ENCODE measurements at regions not wholly inside any gene's neighbourhood (a gene's known extent, or its start where the extent isn't known, plus 50 kb on each side); places are given as distances from the start of the nearest gene placed in this dataset.

- no peak overlapping the region for H3K27ac ChIP-seq (ENCODE audit: low read length)
- WGBS = 50% methylated on average over 6 of the region's 6 CpGs
- H3K9me3 ChIP-seq (ENCODE audit: control insufficient read depth, low read length) = no peaks in the 10 kb centered on the region
- no peaks in the 10 kb centered on the region for H3K4me1 ChIP-seq (ENCODE audit: control insufficient read depth, insufficient read depth, low read length)
- DNase-seq (no peak), ATAC-seq (no peak)
- no peaks in the 10 kb centered on the region for H3K27me3 ChIP-seq (ENCODE audit: control insufficient read depth, insufficient read depth)
- H3K4me3 ChIP-seq (ENCODE audit: low read length) = no peak overlapping the region
- intact Hi-C loops (cut with DNase I) = no loop called here
Observed at GRCh38 chr12:43105426-43105981, 446.5 kb downstream of the ADAMTS20 start.

GRCh38 chr12:43104494-43104893, 447.5 kb downstream of the ADAMTS20 start:
- 95% methylated on average over 3 of the region's 3 CpGs for WGBS
- H3K27ac ChIP-seq (ENCODE audit: low read length) = no peak overlapping the region
- intact Hi-C loops (cut with DNase I) = no loop called here
- DNase-seq (no peak), ATAC-seq (no peak)
- no peaks in the 10 kb centered on the region for H3K27me3 ChIP-seq (ENCODE audit: control insufficient read depth, insufficient read depth)
- H3K4me1 ChIP-seq (ENCODE audit: control insufficient read depth, insufficient read depth, low read length) = no peaks in the 10 kb centered on the region
- H3K9me3 ChIP-seq (ENCODE audit: control insufficient read depth, low read length) = no peaks in the 10 kb centered on the region
- H3K4me3 ChIP-seq (ENCODE audit: low read length) = no peak overlapping the region

GRCh38 chr12:43103866-43104265, 448.1 kb downstream of the ADAMTS20 start:
- WGBS = 90% methylated on average over 1 of the region's 1 CpG
- no peaks in the 10 kb centered on the region for H3K27me3 ChIP-seq (ENCODE audit: control insufficient read depth, insufficient read depth)
- intact Hi-C loops (cut with DNase I) = no loop called here
- no peaks in the 10 kb centered on the region for H3K4me1 ChIP-seq (ENCODE audit: control insufficient read depth, insufficient read depth, low read length)
- no peak for ATAC-seq
- DNase-seq = no peak
- no peak overlapping the region for H3K4me3 ChIP-seq (ENCODE audit: low read length)
- H3K9me3 ChIP-seq (ENCODE audit: control insufficient read depth, low read length) = no peaks in the 10 kb centered on the region
- no peak overlapping the region for H3K27ac ChIP-seq (ENCODE audit: low read length)

- ATAC-seq (no peak), DNase-seq (no peak)
- intact Hi-C loops (cut with DNase I) = no loop called here
- WGBS = 72% methylated on average over 4 of the region's 4 CpGs
- Histone ChIP-seq H3K27ac (ENCODE audit: low read length) (no peak overlapping the region), H3K4me3 (ENCODE audit: low read length) (no peak overlapping the region), H3K9me3 (ENCODE audit: control insufficient read depth, low read length) (no peaks in the 10 kb centered on the region), H3K27me3 (ENCODE audit: control insufficient read depth, insufficient read depth) (no peaks in the 10 kb centered on the region), H3K4me1 (ENCODE audit: control insufficient read depth, insufficient read depth, low read length) (no peaks in the 10 kb centered on the region)
Observed at GRCh38 chr12:43102546-43103264, 449.3 kb downstream of the ADAMTS20 start.

GRCh38 chr12:43100231-43100630, 451.8 kb downstream of the ADAMTS20 start:
- H3K27me3 ChIP-seq (ENCODE audit: control insufficient read depth, insufficient read depth) = no peaks in the 10 kb centered on the region
- DNase-seq = no peak
- 68% methylated on average over 1 of the region's 1 CpG for WGBS
- H3K9me3 ChIP-seq (ENCODE audit: control insufficient read depth, low read length) = no peaks in the 10 kb centered on the region
- intact Hi-C loops (cut with DNase I) = no loop called here
- H3K27ac ChIP-seq (ENCODE audit: low read length) = no peak overlapping the region
- H3K4me1 ChIP-seq (ENCODE audit: control insufficient read depth, insufficient read depth, low read length) = peaks cover 1% of the 10 kb centered on the region
- no peak overlapping the region for H3K4me3 ChIP-seq (ENCODE audit: low read length)
- no peak for ATAC-seq

GRCh38 chr12:43099691-43100163, 452.3 kb downstream of the ADAMTS20 start:
- H3K27me3 ChIP-seq (ENCODE audit: control insufficient read depth, insufficient read depth) = no peaks in the 10 kb centered on the region
- peaks cover 1% of the 10 kb centered on the region for H3K4me1 ChIP-seq (ENCODE audit: control insufficient read depth, insufficient read depth, low read length)
- H3K9me3 ChIP-seq (ENCODE audit: control insufficient read depth, low read length) = no peaks in the 10 kb centered on the region
- DNase-seq = no peak
- H3K4me3 ChIP-seq (ENCODE audit: low read length) = no peak overlapping the region
- intact Hi-C loops (cut with DNase I) = no loop called here
- 63% methylated on average over 3 of the region's 3 CpGs for WGBS
- H3K27ac ChIP-seq (ENCODE audit: low read length) = no peak overlapping the region
- ATAC-seq = no peak

- DNase-seq (no peak), ATAC-seq (no peak)
- intact Hi-C loops (cut with DNase I) = no loop called here
- peaks cover 1% of the 10 kb centered on the region for H3K4me1 ChIP-seq (ENCODE audit: control insufficient read depth, insufficient read depth, low read length)
- no peaks in the 10 kb centered on the region for H3K27me3 ChIP-seq (ENCODE audit: control insufficient read depth, insufficient read depth)
- WGBS = 93% methylated on average over 7 of the region's 7 CpGs
- H3K9me3 ChIP-seq (ENCODE audit: control insufficient read depth, low read length) = no peaks in the 10 kb centered on the region
- no peak overlapping the region for H3K4me3 ChIP-seq (ENCODE audit: low read length)
- H3K27ac ChIP-seq (ENCODE audit: low read length) = no peak overlapping the region
Observed at GRCh38 chr12:43098766-43099550, 453.0 kb downstream of the ADAMTS20 start.

GRCh38 chr12:43098071-43098470, 453.9 kb downstream of the ADAMTS20 start:
- ATAC-seq (no peak), DNase-seq (no peak)
- no peak overlapping the region for H3K4me3 ChIP-seq (ENCODE audit: low read length)
- H3K27me3 ChIP-seq (ENCODE audit: control insufficient read depth, insufficient read depth) = no peaks in the 10 kb centered on the region
- H3K9me3 ChIP-seq (ENCODE audit: control insufficient read depth, low read length) = no peaks in the 10 kb centered on the region
- H3K27ac ChIP-seq (ENCODE audit: low read length) = no peak overlapping the region
- intact Hi-C loops (cut with DNase I) = no loop called here
- H3K4me1 ChIP-seq (ENCODE audit: control insufficient read depth, insufficient read depth, low read length) = peaks cover 1% of the 10 kb centered on the region

GRCh38 chr12:43097471-43097870, 454.5 kb downstream of the ADAMTS20 start:
- H3K27me3 ChIP-seq (ENCODE audit: control insufficient read depth, insufficient read depth) = no peaks in the 10 kb centered on the region
- H3K27ac ChIP-seq (ENCODE audit: low read length) = no peak overlapping the region
- H3K4me1 ChIP-seq (ENCODE audit: control insufficient read depth, insufficient read depth, low read length) = peaks cover 1% of the 10 kb centered on the region
- ATAC-seq = no peak
- DNase-seq = no peak
- no peaks in the 10 kb centered on the region for H3K9me3 ChIP-seq (ENCODE audit: control insufficient read depth, low read length)
- 82% methylated on average over 1 of the region's 1 CpG for WGBS
- intact Hi-C loops (cut with DNase I) = no loop called here
- no peak overlapping the region for H3K4me3 ChIP-seq (ENCODE audit: low read length)

- Histone ChIP-seq H3K27ac (ENCODE audit: low read length) (no peak overlapping the region), H3K27me3 (ENCODE audit: control insufficient read depth, insufficient read depth) (no peaks in the 10 kb centered on the region), H3K4me3 (ENCODE audit: low read length) (no peak overlapping the region), H3K4me1 (ENCODE audit: control insufficient read depth, insufficient read depth, low read length) (peaks cover 1% of the 10 kb centered on the region), H3K9me3 (ENCODE audit: control insufficient read depth, low read length) (no peaks in the 10 kb centered on the region)
- ATAC-seq = no peak
- intact Hi-C loops (cut with DNase I) = no loop called here
- WGBS = 56% methylated on average over 6 of the region's 6 CpGs
- no peak for DNase-seq
Observed at GRCh38 chr12:43095669-43096280, 456.2 kb downstream of the ADAMTS20 start.
